Activated CD4-positive, alpha-beta T cell treated with anti-CD3 and anti-CD28 coated beads for 1 hour (primary cell): ENCODE measurements at regions not wholly inside any gene's neighbourhood (a gene's known extent, or its start where the extent isn't known, plus 50 kb on each side); places are given as distances from the start of the nearest gene placed in this dataset.
"Not testable (repeated sequence)": the region's sequence is repeated elsewhere in the genome, so short reads cannot be mapped to it uniquely, and the experiment has no call there.

Experiments used
- DNase-seq: peaks from one replicate; pipeline ENCODE4 v3.0.0-alpha.2; 2020

GRCh38 chr15:99486371-99487336, 79.1 kb upstream of the MEF2A start:
- no peak for DNase-seq

DNA sequence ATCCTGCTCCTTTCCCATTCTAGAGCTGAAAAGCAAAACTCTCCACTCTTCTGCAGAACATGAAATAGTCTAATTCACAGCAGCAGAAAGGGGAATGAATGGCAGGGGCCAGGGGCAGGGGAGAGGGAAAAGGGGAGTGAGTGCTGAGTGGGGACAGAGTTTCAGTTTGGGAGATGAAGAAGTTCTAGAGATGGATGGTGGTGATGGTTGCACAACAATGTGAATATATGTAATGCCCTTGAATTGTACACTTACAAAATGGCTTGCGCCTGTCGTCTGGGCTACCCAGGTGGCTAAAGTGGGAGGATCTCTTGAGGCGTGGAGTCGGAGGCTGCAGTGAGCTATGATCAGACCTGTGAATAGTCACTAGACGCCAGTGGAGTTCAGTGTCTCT, 78.5 kb upstream of the MEF2A start:
- DNase-seq: no peak

DNA sequence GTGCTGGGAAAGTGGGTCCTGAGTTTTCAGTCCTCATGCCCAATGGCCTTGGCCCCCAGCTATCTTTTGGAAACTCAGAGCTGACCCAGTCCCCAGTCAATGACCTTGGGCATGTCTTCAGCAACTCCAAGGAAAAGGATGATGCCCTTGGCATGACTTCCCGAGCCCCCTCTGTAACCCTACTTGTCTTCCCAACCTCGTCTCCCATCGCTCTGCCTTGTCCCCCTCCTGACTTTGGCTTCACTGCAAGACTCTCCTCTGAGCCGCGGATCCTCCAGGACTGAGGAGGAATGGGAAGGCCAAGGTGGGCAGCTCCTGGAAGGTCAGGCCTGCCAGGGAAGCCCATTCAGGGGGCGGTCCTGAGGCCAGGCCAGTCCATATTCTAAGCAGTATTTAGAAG, 73.5 kb upstream of the MEF2A start:
- no peak for DNase-seq

DNA sequence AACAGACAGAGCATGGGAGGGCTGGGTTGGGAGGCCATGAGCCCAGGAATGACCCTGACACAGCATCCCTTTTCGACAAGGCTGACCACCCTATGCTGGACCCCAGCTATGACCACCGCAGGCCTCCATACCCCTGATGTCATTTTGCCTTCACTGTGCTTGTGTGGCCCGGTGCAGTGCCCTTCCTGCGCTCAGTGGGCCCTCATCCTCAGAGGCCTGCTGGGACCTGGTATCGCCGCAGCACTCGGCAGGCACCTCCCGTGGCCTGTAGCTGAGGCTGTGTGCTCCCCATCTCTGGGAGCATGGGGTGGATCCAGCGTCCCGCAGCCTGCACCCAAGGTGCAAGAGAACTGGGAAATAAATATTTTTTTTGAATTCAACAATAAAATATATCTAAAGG, 73.1 kb upstream of the MEF2A start:
- no peak for DNase-seq

GRCh38 chr15:99493461-99493860, 72.3 kb upstream of the MEF2A start:
- DNase-seq: no peak

DNA sequence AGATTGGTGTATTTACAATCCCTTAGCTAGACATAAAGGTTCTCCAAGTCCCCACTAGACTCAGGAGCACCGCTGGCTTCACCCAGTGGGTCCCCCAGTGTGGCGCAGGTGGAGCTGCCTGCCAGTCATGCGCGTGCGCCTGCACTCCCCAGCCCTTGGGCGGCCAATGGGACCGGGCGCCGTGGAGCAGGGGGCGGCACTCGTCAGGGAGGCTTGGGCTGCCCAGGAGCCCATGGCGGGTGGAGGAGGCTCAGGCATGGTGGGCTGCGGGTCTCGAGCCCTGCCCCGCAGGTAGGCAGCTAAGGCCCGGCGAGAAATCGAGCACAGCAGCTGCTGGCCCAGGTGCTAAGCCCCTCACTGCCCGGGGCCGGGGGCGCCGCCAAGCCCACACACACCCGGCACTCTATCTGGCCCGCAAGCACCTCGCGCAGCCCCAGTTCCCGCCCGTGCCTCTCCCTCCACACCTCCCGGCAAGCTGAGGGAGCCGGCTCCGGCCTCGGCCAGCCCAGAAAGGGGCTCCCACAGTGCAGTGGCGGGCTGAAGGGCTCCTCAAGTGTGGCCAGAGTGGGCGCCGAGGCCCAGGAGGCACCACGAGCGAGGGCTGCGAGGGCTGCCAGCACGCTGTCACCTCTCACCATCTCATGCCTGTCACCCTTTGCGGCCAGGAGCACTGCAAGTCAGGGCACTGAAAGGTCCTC, 71.1 kb upstream of the MEF2A start:
- not testable (repeated sequence) for DNase-seq

GRCh38 chr15:99495430-99496301, 70.1 kb upstream of the MEF2A start:
- DNase-seq: no peak

DNA sequence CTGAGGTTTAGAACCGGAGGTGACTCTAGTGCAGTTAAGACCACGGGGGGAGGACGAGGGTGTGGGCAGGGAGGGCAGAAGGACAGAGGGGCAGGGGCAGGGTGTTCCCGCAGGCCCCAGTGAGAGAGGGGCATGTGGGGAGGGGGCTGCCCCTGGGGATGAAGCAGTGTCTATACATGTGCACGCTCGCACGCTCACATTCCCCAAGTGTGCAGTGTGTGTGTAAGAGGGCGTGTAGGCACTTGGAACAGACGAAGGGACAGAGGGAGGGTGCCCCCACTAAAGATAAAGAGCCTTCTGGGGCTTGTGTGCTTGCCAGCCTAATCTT, 69.5 kb upstream of the MEF2A start:
- DNase-seq: no peak

DNA sequence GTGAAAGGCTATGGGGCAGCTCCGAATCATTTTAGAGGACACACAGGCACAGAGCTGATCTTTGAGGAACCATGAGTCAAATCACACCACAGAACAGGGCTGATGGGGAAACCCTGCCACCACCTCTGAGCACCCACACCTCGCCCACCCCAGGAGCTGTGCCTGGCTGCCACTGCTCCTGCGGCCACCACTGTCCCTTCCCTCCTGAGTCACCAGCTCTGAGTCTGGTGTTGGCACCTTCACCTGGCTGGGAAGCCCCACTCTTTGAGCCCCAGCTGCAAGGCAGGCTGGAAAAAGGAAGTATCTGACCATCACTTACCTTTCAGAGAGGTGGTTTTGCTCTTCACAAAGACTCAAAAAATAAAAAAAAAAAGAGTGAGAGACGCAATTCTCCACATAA, 63.6 kb upstream of the MEF2A start:
- DNase-seq: no peak

DNA sequence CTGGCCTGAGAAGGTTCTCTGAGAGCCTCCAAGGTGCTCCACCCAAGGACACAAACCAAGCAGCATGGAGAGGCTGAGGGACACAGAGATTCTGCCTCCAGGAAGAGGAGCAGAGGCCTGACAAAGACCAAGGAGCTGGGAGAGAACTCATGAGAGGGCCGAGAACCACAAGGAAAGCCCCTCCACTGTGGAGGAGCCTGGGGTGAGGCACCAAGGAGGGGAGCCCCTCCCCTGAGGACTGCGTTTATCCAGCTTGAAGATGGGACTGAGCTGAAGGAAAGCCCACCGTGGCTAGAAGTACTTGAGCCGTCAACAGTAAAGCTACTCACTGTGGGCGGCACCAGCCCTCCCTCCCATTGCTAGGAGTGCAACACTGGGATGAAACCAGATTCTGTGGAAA, 63.1 kb upstream of the MEF2A start:
- no peak for DNase-seq

DNA sequence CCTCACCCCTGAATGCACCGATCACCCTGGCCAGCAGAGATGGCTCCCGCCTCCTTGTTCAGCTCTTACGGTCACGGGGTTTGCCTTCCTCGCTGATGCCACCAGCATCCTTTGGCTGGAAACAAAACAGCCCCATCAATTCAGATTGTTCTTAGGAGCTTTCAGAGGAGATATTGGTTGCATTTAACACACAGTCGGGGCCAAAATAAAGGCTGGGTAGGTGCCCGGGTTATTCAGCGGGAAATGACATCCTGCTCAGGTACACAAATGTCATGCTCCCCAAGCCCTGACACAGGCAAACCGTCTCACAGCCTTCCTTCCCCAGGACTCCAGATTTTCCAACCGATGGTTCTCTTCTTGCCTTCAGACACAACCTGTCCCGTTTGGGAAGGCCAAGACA, 62.4 kb upstream of the MEF2A start:
- DNase-seq: no peak

- DNase-seq: no peak
These were observed 61.5 kb upstream of the MEF2A start for GRCh38 chr15:99504071-99504822.

DNA sequence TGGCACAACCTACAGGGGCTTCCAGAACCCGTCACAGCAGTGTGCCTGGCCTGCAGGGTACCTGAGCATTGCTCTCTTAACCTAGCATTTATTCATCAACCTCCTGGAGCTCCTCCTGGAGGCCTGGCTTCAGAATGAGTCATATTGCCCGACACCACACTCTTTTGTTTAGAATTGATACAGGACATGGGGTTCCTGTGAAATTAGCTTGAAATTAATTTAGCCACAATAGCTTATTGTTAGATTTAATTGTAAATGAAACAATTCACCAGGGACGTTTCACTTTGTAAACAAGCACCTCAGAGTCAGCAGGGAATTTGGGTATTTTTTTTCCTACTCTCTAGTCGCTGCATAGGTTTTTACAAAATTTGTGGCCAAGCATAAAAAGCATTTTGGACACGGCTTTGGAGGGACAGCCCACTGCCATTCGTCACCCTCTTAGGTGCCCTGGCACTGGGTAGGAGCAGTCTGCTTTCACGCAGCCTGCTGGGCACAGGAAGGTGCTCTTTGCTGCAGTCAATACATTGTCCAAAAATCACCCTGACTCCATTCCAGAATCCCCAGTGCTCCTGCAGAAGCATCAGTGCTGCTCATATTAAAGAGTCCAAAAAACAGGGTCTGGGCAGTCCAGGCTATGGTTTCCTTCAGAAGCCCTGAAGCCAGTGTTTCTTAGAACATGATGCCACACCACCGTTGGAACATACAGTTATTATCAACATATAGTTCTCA, 60.8 kb upstream of the MEF2A start:
- DNase-seq: no peak

DNA sequence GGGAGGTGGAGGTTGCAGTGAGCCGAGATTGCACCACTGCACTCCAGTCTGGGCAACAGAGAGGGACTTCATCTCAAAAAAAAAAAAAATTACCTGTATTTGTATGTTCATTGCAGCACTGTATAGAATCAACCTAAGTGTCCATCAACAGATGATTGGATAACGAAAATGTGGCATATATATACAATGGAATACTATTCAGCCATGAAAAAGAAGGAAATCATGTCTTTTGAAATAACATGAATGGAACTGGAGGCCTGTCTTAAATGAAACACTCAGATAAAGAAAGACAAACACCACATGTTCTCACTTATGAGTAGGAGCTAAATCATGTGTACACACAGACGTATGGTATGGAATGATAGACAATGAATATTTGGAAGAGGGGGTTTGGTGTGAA, 59.4 kb upstream of the MEF2A start:
- DNase-seq: no peak

DNA sequence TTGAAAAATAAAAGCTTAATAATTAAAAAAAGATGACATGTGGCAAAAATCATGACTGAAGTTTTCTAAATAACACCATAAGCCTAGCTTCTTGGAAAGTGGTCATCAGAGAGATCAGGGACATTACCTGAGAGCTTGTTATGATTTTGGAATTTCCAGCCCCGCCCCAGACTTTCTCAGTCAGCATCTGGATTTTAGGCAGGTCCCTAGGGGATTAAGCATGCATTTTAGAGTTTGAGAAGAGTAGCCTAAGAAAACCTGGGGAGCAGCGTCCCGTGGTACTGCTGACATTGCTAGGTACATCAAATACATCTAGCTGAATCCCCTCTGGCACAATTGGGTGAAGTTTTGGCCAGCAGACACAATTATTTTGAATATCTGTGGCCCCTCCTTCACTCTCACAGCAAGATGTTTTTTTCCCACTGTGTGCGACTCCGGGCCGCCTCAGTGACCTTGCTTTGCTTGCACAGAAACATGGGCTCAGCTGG, 58.7 kb upstream of the MEF2A start:
- no peak for DNase-seq

- no peak for DNase-seq
These were observed 58.1 kb upstream of the MEF2A start for GRCh38 chr15:99507504-99508310.

DNA sequence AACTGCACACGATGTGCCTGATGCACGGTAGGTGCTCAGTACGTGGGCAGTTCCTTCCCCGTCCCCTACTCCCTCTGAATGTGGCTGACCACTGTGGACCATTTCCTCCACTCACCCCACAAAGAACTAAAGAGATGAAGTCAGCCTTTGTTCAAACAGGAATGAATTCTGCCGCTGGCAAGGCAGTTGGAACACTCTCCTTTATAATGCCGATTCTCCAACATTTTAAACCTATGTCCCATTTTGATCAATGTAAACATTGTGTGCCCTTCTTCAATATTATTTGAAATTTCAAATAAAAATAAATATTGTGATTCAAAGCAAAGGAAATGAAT, 57.5 kb upstream of the MEF2A start:
- DNase-seq: no peak

- DNase-seq: no peak
These were observed 56.9 kb upstream of the MEF2A start for GRCh38 chr15:99508852-99509251.

DNA sequence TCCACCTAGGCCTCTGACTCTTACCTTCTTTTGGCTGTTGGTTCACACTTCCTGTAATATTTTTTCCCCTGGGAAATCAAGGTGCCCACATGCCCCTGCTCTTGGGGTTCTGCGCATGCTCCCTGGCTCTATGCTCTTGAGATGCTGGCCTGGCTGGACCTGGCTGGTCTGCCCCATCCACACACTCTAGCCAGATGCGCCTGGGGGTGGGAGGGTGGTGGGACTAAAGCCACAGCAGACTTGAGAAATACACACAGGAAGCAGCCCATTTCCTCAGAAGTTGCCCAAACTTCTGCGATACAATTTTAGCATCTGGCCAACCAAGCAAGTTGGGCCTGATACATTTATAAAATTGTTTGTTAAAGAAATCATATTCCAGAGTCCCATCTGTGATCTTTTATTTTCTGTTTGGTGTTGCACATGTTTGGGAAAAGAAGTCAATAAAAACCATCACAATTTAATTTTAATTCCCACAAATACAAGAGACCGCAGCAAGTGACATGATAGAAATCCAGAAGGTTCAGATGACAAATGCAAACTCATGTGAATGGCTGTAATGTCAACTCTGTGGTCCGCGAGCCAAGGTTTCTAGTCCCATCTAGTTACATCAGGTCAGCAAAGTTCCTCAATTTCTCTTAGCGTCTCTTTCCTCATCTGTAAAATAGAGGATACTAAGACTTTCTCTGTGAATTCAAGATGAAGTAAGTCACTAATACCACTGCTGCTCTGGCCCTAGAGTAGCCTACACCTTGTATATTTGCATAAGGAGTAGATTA, 55.9 kb upstream of the MEF2A start:
- no peak for DNase-seq

- no peak for DNase-seq
These were observed 54.3 kb upstream of the MEF2A start for GRCh38 chr15:99511531-99511865.
